DMS53 treated with DMSO at 0.1 percent for 48 hours (cell line): ENCODE measurements at regions not wholly inside any gene's neighbourhood (a gene's known extent, or its start where the extent isn't known, plus 50 kb on each side); places are given as distances from the start of the nearest gene placed in this dataset.

Experiments used
- DNase-seq: peaks from one replicate; lab custom pipeline; 2025; ENCODE audit not compliant: unreplicated experiment; lab: John Stamatoyannopoulos, UW

DNA sequence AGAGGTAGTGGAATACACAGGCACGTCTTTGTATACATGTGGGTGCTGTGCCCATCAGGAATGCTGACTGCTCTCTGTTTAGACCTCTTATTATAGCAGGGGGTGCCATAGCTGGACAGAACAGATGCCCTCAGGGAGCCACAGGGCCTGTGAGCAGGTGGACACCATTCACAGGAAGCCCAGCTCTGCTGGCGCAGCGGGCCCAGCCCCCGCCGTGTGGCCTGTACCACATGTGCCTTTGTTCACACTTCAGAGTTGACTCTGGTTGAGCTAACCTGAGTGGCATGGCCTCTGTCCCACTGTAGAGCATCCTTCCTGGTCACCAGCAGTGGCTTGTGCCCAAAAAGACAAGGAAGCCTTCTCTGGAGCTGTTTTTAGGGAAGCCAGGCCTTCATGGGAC is 730.9 kb upstream of the ID2 start:
- DNase-seq: no peak

DNA sequence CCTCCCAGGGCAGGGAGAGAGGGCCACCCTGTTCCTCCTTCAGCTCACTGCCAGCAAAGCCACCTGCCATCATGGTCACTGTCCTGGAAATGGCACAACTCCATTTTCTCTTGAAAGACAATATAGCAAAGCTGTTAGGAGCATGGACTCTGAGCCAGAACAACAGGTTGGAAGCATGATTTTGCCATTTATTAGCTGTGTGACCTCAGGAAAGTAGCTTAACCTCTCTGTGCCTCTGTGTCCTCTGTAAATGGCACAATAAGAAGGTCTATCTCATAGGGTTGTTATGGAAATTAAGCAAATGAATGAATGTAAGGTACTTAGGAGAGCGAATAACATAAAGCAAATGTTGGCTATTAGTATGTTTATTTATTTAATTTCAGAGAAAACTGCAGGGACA is 730.4 kb upstream of the ID2 start:
- DNase-seq: no peak

DNA sequence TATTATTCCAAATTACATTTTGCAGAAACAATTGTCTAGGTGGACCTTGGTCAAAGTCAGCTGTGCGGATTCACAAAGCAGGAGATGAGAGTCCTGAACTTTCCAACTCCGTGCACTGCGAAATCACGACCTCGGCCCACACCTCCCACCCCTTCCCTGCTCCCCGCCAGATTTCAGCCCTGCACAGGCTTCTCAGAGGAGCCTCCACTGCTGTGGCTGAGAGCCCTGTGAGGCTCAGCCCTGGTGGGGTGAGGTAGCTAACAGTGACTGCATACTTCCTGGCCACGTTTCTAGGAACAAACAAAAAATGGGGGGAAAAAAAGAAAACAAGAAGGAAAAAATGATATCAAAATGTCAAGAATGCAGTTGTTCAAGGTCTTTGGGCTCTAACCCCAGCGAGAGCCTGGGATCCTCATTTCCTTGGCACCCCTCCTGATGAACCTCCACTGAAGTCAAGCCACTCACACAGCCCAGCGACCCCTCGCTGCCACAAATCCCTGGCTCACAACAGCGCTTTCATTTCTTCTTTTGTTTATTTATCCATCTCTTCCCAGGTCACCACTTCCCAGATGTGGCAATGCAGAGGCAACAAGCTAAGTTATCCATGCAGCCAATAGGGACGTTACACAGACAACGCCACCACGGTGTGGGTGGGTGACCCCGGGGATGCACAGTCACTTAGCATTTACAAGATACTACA is 729.7 kb upstream of the ID2 start:
- DNase-seq: no peak

- no peak for DNase-seq
These were observed 728.7 kb upstream of the ID2 start for GRCh38 chr2:7953195-7953594.

DNA sequence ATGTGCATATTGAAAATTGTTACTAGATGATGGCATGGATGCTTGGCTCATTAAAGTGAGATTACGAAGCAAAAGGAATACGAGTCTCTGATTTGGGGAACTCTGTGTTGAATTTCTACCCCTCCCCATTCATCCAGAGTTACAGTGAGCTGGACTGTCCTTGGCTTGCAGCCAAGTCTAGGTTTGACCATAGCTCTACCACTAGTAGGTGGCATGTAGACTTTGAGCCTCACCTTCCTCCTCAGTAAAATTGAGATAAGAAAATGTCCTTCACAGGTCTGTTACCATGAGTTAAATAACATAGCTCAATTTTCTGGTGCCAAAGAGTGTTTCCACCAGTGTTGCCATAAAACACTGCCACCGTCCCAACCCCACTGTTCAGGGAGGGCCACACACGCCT is 727.6 kb upstream of the ID2 start:
- DNase-seq: no peak

GRCh38 chr2:7956126-7956689 is 725.6 kb upstream of the ID2 start:
- DNase-seq: no peak

DNA sequence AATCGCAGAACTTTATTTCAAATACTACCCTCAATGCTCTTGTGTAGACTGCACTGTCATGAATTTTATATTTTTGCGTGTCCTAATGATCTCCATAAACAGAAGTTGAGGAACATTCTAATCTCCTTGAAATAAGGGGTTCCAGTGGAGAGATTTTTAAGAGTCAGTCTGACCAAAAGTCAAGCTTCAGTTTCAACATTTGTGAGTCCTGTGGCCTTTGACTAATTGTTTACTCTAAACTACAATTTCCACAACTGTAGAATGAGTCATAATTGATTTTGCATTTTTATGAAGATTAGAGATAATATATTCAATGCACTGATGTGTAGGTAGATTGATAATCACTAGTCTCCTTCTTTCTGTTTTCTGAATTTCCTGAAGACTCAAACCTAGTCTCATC is 720.3 kb upstream of the ID2 start:
- no peak for DNase-seq

DNA sequence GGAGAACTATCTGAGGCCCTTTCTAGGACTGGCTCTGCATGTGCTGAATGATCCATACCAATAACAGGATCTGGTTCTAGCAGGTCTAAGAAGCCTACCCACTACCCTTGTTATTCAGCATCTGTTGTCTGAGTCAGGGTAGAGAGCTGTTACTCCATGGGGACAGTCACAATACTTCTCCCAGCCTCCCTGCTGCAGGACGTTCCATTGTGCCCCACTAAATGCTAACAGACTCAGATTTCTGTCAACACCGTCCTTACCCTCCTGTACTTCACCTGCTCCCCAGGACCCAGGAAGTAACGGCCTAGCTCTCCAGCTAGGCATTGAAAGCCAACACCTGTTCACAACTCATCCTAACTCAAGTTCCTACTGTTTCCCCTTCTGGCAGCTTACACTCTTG is 719.7 kb upstream of the ID2 start:
- peak; percentile 22 for DNase-seq

- no peak for DNase-seq
These were observed 718.1 kb upstream of the ID2 start for GRCh38 chr2:7963787-7964186.

DNA sequence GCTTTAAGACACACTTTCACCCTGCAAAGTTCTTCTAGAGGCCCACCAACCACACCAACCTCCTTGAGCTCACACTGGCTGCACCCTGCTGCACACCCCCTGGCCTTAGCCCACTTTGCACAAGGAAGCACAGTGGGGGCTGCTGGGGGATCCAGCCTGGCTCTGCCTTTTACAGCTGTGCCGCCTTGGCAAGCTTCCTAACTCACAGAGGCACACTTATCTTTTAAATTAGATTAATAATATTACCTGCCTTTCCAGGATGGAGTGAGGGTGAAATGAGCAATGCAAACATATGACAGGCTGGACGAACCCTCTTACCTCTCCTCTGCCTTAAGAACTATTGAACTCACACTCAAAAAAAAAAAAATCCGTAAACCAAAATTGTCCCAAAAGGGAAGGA is 715.8 kb upstream of the ID2 start:
- DNase-seq: no peak

DNA sequence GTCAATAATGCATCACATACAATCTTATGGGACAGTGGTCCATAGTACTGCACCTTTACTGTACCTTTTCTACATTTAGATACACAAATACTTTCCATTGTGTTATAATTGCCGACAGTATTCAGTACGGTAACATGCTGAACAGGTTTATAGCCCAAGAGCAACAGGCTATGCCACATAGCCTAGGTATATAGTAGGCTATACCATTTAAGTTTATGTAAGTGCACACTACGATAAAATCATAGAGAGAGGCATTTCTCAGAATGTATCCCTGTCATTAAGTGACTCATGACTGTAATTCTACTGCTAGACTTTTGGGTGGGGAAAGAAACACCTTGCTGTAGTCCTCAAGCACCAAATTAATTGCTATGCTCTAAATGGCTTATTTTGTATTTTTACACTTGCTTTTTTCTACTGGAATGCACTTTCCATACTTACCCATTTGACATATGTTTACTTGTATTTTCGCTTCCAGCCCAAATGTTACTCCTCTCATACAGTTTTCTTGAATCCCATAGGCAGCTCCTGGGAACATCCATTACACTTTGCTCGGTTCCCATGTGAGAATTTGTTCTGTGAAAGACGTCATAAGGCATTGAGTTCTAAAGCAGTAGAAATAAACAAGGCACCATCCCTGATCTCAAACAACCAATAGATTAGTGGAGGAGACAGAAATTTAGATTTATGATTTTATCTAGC is 714.0 kb upstream of the ID2 start:
- DNase-seq: no peak

DNA sequence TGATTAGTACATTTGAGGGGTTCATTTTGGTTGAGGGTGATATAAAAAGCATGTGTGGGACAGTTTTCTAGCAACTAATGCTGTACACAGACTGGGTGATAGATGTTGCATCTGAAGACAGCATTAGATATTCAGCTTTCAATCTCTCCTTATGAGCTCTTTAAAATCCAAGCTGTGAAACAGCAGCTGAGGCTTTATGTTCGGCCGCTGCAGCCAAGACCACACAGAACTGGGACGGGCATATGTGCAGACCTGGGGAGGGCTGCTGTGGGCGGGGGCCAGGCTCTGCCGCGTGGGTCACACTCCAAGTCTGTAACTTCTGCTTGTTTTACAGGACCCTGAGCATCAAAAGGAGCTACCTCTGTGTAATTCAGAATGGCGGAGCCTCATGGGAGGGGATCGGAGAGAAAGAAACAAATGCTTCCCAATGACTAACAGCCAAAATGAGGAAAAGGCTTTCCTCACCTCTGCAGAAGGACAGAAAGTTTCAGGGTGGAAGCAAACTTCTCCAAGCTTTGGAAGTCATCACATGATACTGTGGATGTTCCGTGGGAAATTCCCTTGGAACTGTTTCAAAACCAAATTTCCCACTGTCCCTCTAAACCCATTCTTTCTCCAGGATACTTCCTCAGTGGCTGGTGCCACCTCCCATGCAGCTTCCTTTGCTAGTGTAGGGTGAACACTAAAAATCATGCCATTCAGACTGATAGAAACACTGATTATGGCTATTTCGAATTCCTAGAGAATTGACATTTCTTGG is 711.9 kb upstream of the ID2 start:
- DNase-seq: no peak

DNA sequence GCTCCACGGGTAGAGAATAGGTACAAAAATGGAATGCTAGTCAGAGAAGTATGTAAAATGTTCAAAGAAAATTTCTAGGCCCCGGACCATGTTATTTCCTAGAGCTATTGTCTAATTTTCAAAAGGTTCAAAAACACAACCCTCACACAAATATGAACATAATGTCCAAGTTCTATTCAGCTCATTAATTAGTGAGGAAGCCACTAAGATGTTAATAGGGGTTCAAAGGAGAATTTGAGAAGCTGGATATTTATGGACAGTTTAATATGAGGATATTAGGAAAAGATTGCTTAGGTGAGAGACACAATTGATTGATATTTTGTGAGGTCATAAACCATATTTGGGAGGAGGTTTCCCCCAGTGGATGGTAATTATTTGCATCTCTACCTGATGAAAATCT is 710.6 kb upstream of the ID2 start:
- no peak for DNase-seq

- no peak for DNase-seq
These were observed 710.0 kb upstream of the ID2 start for GRCh38 chr2:7971841-7972240.

GRCh38 chr2:7972670-7973069 is 709.2 kb upstream of the ID2 start:
- DNase-seq: peak; percentile 19

- DNase-seq: no peak
These were observed 707.9 kb upstream of the ID2 start for GRCh38 chr2:7973801-7974480.

- no peak for DNase-seq
These were observed 706.9 kb upstream of the ID2 start for GRCh38 chr2:7974936-7975335.

DNA sequence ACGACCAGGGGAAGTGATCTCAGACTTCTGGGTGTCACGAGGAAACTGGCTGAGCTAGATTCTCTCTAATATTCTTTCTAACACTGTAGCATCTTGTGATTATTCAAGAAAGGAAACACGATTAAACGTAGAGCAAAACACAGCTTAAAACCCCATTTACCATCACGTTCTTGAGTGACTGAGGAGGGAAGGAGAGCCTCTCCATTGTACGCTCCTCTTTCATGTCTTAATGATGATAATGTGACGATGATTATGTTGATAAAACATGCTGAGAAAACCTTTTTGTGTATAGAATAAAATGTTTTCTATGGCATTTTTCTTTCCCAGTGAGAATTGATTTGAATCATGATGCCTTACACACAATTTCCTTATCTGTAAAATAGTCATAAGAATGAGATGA is 705.6 kb upstream of the ID2 start:
- no peak for DNase-seq

DNA sequence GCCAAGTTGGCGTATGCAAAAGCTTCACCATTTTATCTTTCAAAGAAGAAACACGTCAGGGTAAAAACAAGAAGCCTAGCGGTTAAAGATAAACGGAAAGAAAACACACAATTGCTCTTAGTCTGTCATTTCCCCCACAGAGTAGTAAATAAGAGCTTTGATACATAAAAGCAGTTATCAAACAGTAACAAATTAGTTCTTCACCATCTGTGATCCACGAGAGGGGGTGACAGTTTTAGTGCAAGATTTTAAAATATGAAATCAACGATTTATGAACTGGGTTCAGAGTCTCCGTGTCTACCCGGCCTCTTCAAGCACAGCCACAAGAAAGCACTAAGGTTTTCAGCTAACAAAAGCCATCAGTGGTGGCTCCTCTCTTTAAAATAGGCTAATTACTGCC is 703.9 kb upstream of the ID2 start:
- DNase-seq: no peak

DNA sequence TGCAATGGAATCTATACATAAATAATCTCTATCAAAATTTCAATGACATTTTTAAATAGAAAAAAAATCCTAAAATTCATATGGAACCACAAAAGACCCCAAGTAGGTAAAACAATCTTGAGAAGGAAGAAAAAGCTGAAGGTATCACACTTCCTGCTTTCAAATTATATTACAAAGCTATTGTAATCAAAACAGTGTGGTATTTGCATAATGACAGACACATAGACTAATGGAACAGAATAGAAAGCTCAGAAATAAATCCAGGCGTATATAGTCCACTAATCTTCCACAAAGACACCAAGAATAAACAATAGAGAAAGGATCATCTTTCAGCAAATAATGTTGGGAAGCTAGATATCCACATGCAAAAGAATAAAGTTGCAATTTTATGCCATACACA is 699.8 kb upstream of the ID2 start:
- DNase-seq: no peak

DNA sequence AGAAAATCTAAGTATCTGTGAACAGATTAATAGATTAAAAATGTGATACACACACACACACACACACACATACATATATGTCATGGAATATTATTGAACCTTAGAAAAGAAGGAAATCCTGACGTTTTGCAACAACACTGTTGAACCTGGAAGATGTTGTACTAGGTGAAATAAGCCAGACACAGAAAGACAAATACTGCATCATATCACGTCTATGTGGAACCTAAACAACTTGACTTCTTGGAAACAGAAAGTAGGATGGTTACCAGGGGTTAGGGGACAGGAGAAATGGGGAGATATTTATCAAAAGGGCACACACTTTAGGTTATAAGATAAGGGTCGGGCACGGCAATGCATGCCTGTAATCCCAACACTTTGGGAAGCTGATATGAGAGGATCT is 698.4 kb upstream of the ID2 start:
- DNase-seq: no peak
